Cardiac fibroblast (primary cell): ENCODE measurements at regions not wholly inside any gene's neighbourhood (a gene's known extent, or its start where the extent isn't known, plus 50 kb on each side); places are given as distances from the start of the nearest gene placed in this dataset.

Experiments
- DNase-seq, 2 donors: peaks; one replicate each; pipeline versions ENCODE4 v3.0.0 to v3.0.0-alpha.2; 2010; ENCODE audit warnings: low read depth in 2 of 2
- H3K4me3 ChIP-seq, 2 donors: replicated peaks in 1 of 2; 1 replicate in 1 of 2; 2 replicates in 1 of 2; pipeline ENCODE4 v1.5.1; 2011; ENCODE audit warnings: low read depth in 2 of 2, low read length in 2 of 2, mild to moderate bottlenecking in 2 of 2, moderate library complexity in 1 of 2
- CTCF ChIP-seq: IDR thresholded peaks from one replicate; pipeline ENCODE4 v1.5.1; 2011; ENCODE audit warnings: low read depth, mild to moderate bottlenecking, low read length, inconsistent platforms

- DNase-seq, result no peak
- no peak overlapping the region for H3K4me3 ChIP-seq
- no peak for TF ChIP-seq CTCF
Measured at GRCh38 chr2:181268174-181268867, 188.9 kb upstream of the ITGA4 start.

- no peak for DNase-seq
- H3K4me3 ChIP-seq, result no peak overlapping the region
- TF ChIP-seq CTCF, result no peak
Measured at GRCh38 chr2:181273986-181274385, 183.2 kb upstream of the ITGA4 start.

- no peak for DNase-seq
- TF ChIP-seq CTCF, result no peak
- H3K4me3 ChIP-seq, result no peak overlapping the region
Measured at GRCh38 chr2:181275643-181276070, 181.5 kb upstream of the ITGA4 start.

DNA sequence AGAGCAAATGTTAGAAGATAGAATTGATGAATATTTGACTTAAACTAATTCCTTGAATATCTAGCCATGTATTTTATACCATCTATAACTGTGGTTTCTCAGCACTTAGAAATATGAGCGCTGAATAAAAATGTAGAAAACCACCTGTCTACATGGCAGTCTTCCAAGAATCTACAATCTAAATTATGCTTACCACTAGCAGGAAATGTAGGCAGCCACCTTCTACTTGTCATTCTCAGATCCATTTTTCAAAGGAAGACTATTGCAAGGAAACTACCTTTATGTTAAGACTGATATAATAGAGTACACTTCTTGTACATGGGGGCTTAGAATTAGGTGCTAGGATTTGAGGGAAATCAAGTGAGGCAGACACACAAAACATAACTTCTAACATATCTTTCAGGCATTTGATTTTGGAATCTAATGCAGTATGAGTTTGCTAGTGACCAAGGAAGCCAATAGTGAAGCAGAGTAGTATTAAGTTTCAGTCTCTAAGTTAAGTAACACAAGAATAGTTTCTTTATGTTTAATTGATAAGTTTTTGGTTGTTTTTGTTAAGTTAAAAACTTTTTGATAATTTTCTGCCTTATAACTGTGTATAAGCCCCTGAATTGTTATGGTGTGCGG, 175.9 kb upstream of the ITGA4 start:
- TF ChIP-seq CTCF, result no peak
- H3K4me3 ChIP-seq, result no peak overlapping the region
- no peak for DNase-seq

DNA sequence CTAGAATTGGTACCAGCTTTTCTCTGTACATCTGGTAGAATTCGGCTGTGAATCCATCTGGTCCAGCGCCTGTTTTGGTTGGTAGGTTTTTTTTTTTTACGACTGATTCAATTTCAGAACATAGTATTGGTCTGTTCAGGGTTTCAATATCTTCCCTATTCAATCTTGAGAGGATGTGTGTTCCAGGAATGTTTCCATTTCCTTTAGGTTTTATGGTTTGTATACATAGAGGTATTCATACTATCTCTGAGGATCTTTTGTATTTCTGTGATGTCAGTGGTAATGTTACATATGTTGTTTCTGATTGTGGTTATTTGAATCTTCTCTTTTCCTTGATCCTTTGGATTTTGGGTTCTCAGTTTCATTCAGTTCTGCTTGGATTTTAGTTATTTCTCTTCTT, 172.1 kb upstream of the ITGA4 start:
- no peak for TF ChIP-seq CTCF
- H3K4me3 ChIP-seq, result no peak overlapping the region
- DNase-seq, result no peak

GRCh38 chr2:181289698-181290097, 167.5 kb upstream of the ITGA4 start:
- no peak for DNase-seq
- no peak overlapping the region for H3K4me3 ChIP-seq
- TF ChIP-seq CTCF, result no peak
